Stimulated activated CD4-positive, alpha-beta T cell treated with anti-CD3 and anti-CD28 coated beads, Interleukin-4, amount 100 ng/mL, for 48 hours (primary cell): ENCODE measurements at regions not wholly inside any gene's neighbourhood (a gene's known extent, or its start where the extent isn't known, plus 50 kb on each side); places are given as distances from the start of the nearest gene placed in this dataset.
"Not testable (repeated sequence)": the region's sequence is repeated elsewhere in the genome, so short reads cannot be mapped to it uniquely, and the experiment has no call there.

Experiments
- DNase-seq, 2 donors: peaks; one replicate each; pipeline ENCODE4 v3.0.0-alpha.2; 2020; ENCODE audit warnings: low read depth in 2 of 2

- DNase-seq, result no peak
Observed at GRCh38 chr14:105900398-105901160, 374.2 kb downstream of the TMEM121 start.

DNA sequence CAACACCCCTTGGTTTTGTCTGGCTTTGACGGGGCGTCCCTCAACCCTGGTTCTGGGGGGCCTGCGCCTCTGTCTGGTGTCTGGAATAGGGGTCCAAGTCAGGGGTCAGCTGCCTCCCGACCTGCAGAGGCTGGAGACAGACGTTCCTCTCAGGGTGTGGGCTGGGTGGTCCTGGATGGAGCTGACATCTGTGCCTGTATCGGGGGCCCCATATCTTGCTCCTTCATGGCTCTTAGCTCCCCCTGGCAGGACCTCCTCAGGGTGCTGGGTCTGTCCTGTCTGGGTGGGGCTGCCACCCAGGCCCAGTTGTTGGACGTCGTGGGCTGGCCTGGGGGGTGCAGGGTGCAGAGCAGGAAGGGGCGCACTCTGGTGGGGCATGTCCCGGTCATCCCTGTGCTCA, 374.8 kb downstream of the TMEM121 start:
- DNase-seq, result no peak

DNA sequence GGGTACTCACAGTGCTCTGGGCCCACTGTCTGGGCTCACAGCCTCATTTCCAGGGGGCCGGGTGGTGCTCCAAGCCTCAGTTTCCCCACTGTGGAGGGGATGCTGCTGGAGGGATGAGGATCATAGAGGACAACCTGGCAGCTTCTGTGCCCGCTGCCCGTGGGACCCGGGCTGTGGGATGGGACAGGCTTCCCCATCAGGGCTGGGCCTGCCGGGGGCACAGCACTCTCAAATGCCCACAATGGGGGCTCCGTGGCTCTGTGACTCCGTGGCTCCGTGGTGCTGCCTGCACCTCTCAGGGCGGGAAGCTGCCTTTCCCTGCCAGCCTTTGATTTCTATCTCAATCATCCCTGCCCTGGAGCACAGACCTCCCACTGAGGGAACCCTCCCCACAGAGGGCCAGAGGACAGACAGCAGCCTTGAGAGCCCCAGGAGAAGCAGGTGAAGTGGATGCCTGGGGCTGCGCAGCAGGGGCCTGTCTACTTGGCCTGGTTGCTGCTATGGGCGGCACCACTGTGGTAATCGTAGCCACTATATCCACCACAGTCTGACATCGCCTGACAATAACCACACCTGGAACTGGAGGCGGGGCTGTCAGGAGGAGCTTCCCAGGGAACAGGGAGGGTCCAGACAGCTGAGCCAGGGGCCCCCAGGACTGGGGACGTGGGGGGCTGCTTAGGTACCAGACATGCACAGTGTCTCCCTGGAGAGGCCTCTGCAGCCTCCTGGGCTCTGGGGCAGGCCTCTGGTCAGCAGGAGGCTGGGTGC, 375.9 kb downstream of the TMEM121 start:
- DNase-seq, result no peak

DNA sequence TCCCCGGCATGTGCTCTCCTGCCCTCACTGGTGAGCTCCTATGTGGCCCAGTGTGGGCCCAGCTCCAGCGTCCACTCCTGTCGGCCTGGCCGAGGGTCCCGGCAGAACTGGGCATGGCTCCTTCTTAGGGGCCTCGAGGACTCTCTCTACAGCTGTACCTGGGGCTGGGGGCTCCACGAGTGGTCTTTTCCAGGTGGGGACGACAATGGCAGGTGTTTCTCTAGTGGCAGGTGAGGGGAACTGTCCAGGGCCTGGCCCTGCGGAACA, 376.4 kb downstream of the TMEM121 start:
- not testable (repeated sequence) for DNase-seq

DNA sequence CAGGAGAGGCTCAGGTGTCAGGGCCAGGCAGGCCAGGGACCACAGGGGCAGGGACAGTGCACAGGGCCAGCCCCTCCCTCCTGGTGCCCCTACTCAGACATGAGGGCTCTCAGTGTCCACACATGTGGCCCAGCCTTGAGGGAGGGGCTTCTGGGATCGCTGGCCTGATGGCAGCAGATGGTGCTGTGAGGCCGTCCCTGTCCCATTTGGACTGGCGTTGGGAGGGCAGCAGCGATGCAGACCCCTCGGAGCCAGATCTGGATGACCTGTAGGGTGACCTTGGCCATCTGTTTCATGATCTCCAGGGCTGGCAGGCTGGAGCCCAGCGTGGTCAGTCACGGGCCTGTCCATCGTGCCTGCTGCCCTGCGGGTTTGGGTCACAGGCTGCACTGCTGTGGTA, 377.6 kb downstream of the TMEM121 start:
- no peak for DNase-seq

- no peak for DNase-seq
Observed at GRCh38 chr14:105904379-105904778, 378.0 kb downstream of the TMEM121 start.

GRCh38 chr14:105905456-105905855, 379.1 kb downstream of the TMEM121 start:
- DNase-seq, result no peak

DNA sequence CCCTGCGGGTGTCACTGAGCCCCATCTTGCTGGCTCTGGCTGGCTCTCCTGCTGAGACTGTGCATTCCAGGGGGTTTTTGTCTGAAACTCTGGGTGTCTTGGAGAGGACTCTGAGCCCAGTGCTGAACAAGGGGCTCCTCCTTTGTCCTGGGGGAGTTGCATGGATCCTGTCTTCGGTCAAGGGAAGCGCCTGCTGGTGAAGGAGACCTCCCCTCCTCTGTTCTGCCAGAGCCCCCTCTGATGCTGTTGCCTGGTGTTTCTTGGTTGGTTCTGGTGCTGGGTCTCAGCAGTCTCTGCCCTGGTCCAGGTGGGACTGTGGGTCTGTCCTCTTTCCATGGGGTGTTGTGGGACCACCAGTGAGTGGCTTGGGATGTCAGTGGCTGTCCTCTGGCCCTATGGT, 380.9 kb downstream of the TMEM121 start:
- DNase-seq, result no peak

DNA sequence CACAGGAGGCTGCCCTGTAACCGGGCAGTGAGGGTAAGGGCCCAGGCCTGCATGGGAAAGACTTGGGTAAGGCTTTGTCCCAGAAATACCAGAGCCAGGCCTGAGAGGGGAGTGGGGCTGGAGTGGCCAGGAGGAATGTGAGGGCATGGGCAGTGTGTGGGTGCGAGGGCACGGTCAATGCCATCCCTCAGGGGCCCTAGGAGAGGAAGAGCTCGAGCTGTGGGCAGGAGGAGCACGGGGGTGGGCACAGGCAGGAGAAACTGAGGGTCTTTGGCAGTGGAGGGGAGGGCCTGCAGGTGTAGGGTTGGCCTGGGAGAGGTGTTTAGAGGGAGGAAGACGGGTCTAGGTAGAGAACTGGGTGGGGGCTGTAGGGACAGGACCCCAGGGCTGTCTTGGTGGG, 381.6 kb downstream of the TMEM121 start:
- DNase-seq, result no peak

DNA sequence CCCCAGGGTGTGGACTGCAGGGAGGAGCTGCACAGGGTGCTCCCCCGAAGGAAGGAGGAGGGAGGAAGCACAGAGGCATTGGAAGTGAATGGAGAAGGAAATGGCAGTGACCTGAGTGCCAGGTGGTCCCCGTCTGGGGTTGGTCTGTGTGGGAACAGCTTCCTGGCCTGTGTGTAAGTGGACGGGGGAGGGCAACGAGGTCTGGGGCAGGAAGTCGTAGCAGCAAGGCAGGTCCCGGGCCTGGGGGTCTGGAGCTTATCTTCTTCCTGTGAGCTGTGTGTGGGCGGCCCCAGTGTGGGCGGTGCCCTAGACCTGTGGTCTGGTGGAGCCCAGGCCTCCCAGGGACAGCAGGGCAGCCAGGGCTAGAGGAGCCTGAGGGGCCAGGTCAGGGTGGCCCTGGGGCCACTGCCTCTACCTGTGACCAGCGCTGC, 382.1 kb downstream of the TMEM121 start:
- no peak for DNase-seq

GRCh38 chr14:105909046-105909827, 382.9 kb downstream of the TMEM121 start:
- no peak for DNase-seq

GRCh38 chr14:105909828-105910120, 383.4 kb downstream of the TMEM121 start:
- not testable (repeated sequence) for DNase-seq

DNA sequence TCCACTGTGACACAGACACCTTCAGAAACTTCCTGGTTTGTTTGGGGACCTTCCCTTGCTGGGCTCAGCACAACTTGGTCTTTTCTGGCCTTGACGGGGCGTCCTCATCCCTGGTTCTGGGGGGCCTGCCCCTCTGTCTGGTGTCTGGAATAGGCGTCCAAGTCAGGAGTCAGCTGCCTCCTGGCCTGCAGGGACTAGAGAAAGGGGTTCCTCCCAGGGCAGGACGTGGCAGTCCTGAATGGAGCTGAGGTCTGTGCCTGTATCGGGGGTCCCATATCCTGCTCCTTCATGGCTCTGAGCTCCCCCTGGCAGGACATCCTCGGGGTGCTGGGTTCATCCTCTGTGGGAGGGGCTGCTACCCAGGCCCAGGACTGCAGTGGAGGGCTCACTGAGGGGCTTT, 384.0 kb downstream of the TMEM121 start:
- no peak for DNase-seq

DNA sequence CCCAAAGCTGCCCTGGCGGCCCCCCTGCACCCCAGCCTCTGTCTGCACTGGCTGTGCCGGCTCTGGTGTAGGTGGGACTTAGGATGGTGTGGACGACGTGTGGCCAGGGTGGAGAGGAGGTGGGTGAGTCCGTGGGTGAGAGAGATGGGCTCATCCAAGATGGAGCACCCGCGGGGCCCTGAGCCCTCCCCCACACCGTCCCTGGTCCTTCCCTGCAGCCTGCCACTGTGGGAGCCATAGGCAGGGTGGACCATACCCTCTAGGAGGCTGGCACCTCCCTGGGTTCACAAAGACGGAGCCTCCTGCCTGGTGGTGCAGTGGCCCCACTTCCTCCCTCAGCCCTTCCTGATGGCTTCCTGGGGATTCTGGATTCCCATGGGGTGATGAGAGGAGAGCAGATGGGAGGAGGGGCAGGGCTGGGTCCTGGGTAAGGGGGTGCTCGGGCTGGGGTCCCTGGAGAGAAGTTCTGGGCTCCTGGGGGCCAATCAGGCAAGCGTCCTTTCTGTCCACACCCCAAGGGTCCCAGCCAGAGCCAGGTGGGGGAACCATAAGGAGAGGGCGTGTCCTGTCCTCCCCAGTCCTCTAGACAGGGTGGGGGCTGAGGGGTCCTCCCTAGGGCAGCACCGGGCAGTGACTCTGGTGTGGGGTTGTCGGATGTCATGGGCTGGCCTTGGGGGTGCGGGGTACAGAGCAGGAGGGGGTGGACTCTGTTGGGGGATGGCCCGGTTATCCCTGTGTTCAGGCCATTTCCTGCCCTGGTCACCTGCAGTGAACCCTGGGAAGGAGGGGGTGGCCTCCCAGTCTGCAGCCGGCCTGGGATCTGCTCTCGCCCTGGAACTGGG, 384.8 kb downstream of the TMEM121 start:
- no peak for DNase-seq

DNA sequence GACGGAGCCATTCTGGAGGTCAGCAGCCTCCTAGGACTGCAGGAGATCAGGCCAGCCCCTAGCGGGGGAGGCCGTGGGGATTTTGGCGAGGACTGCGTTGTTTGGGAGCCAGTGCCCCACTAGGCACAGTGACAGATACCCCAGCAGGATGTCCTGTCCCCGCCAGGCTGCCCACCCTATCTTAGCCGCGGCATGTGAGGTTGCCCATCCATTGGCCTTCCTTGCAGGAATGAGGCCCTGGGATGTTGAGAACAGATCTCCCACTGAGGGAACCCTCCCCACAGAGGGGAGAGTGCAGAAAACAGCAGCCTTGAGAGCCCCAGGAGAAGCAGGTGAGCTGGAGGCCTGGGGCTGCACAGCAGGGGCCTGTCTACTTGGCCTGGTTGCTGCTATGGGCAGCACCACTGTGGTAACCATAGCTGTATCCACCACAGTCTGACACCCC, 385.5 kb downstream of the TMEM121 start:
- DNase-seq, result not testable (repeated sequence)

DNA sequence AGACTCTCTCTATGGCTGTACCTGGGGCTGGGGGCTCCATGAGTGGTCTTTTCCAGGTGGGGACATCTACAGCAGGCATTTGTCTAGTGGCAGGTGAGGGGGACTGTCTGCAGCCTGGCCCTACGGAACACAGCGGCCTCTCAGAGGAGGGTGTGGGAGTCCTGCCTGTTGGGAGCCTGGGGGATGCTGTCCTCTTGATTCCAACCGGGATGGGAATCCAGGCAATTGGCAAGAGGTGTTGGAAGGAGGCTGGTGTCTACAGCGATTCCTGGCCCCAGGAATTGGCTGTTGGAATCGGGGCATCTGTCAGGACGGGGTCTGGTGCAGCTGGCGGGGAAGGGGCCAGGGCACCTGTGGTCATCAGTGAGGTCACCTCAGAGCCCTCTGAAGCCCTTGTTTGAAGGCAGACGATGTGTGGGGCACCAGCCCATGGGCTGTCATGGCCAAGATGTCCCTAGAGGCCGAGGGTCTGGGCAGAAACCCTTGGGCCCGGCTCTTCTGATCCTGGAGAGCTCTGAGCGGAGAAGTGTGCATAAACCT, 386.3 kb downstream of the TMEM121 start:
- no peak for DNase-seq

- no peak for DNase-seq
Observed at GRCh38 chr14:105913221-105913620, 386.8 kb downstream of the TMEM121 start.

GRCh38 chr14:105913861-105914260, 387.5 kb downstream of the TMEM121 start:
- no peak for DNase-seq

DNA sequence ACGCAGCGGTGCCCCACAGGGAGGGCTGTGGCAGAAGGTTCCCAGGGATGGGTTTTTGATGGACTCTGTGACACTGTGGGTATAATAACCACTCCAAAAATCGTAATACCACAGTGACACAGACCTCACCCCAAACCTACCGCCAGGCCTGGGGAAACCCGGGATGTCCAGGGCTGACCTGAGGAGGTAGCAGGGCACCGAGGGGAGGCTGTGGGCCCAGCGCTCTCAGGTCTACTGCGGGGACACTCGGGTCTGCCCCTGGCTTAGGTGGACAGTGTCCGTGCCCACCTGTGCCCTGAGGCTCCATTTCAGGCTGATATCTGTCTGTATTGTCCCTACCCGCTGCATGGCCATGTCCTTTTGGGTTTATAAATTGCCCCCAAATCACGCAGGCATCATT, 387.9 kb downstream of the TMEM121 start:
- DNase-seq, result not testable (repeated sequence)

GRCh38 chr14:105914738-105915385, 388.5 kb downstream of the TMEM121 start:
- no peak for DNase-seq

GRCh38 chr14:105915546-105915945, 389.2 kb downstream of the TMEM121 start:
- not testable (repeated sequence) for DNase-seq
